ENCODE measurements at regions not wholly inside any gene's neighbourhood (a gene's known extent, or its start where the extent isn't known, plus 50 kb on each side); places are given as distances from the start of the nearest gene placed in this dataset.

GRCh38 chr12:116659771-116660481, 77.9 kb downstream of the SPRING1 start:
- Histone ChIP-seq H3K9me3 (no peaks in the 10 kb centered on the region), H3K27ac (no peak overlapping the region), H3K36me3 (no peaks in the 10 kb centered on the region), H3K4me3 (no peak overlapping the region), H3K4me1 (peaks cover 0 to 23% of the 10 kb centered on the region in 2 donors), H3K27me3 (no peaks in the 10 kb centered on the region)
- no peak for TF ChIP-seq CTCF (IDR thresholded peaks at IDR 0.05)
- no peak for DNase-seq (ENCODE audit: low spot score)

GRCh38 chr12:116657921-116658495, 79.9 kb downstream of the SPRING1 start:
- no peak for DNase-seq (ENCODE audit: low spot score)
- Histone ChIP-seq H3K27ac (peak overlapping the region; percentile 31 to 32), H3K9me3 (no peaks in the 10 kb centered on the region), H3K27me3 (no peaks in the 10 kb centered on the region), H3K4me3 (peak overlapping the region in 1 of 2 donors; percentile 25), H3K4me1 (peaks cover 0 to 23% of the 10 kb centered on the region in 2 donors), H3K36me3 (no peaks in the 10 kb centered on the region)
- no peak for TF ChIP-seq CTCF (IDR thresholded peaks at IDR 0.05)

- H3K4me1 ChIP-seq = peaks cover 0 to 23% of the 10 kb centered on the region in 2 donors
- no peaks in the 10 kb centered on the region for H3K36me3 ChIP-seq
Observed at GRCh38 chr12:116656306-116656705, 81.6 kb downstream of the SPRING1 start.

GRCh38 chr12:116654226-116654743, 83.6 kb downstream of the SPRING1 start:
- Histone ChIP-seq H3K27me3 (no peaks in the 10 kb centered on the region), H3K4me3 (no peak overlapping the region), H3K36me3 (no peaks in the 10 kb centered on the region), H3K27ac (no peak overlapping the region), H3K4me1 (peaks cover 0 to 15% of the 10 kb centered on the region in 2 donors), H3K9me3 (peaks cover 0 to 3% of the 10 kb centered on the region in 2 donors)
- TF ChIP-seq CTCF (IDR thresholded peaks at IDR 0.05) = no peak
- DNase-seq (ENCODE audit: low spot score) = no peak

More at GRCh38 chr12:116656306-116656705, 81.6 kb downstream of the SPRING1 start:
- no peak for TF ChIP-seq CTCF (IDR thresholded peaks at IDR 0.05)
- DNase-seq (ENCODE audit: low spot score) = no peak
- peaks cover 0 to 3% of the 10 kb centered on the region in 2 donors for H3K9me3 ChIP-seq
- no peak overlapping the region for H3K27ac ChIP-seq
- H3K4me3 ChIP-seq = no peak overlapping the region
- no peaks in the 10 kb centered on the region for H3K27me3 ChIP-seq

GRCh38 chr12:116651089-116651488, 86.8 kb downstream of the SPRING1 start:
- no peaks in the 10 kb centered on the region for H3K36me3 ChIP-seq
- TF ChIP-seq CTCF (IDR thresholded peaks at IDR 0.05) = no peak
- no peak overlapping the region for H3K27ac ChIP-seq
- no peak overlapping the region for H3K4me3 ChIP-seq
- H3K9me3 ChIP-seq = peaks cover 0 to 3% of the 10 kb centered on the region in 2 donors
- DNase-seq (ENCODE audit: low spot score) = no peak
- no peaks in the 10 kb centered on the region for H3K27me3 ChIP-seq
- H3K4me1 ChIP-seq = no peaks in the 10 kb centered on the region
